Sigmoid colon (tissue), 3 donors: ENCODE measurements at regions not wholly inside any gene's neighbourhood (a gene's known extent, or its start where the extent isn't known, plus 50 kb on each side); places are given as distances from the start of the nearest gene placed in this dataset.

Source experiments
- POLR2A ChIP-seq, 2 donors: fragments of 450-650 bp; IDR thresholded peaks; one replicate each; pipeline ENCODE4 v1.6.1; 2016; ENCODE audit warnings: antibody characterized with exemption in 2 of 2, mild to moderate bottlenecking in 2 of 2, moderate library complexity in 2 of 2
- TF ChIP-seq, protein P1 (sequence below), 4 experiments: fragments of 450-650 bp in 3 of 4; fragments of 200-600 bp in 1 of 4; IDR thresholded peaks; one replicate each; pipeline ENCODE4 v1.5.1; 2016 to 2019; ENCODE audit warnings: antibody characterized with exemption in 4 of 4, mild to moderate bottlenecking in 3 of 4, moderate library complexity in 2 of 4

DNA sequence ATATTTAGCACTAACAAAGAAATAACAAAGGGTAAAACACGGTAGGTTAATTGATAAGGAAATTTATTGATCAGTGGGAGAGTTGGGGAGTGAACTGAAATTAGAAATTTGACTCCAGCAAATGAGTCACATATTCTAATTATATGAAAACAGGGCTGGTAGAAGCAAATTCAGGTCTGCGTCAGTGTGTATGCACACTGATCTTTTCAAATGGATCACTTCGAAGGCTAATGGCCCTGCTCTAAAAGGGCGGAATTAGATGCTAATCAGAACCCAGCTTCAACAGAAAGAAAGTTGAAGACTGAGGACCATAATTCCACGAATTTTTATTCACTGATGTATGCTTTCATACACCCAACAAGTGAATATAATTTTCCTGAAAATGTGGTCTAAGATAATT lies 762.4 kb upstream of the DPPA4 start:
- TF ChIP-seq, protein P1, sequence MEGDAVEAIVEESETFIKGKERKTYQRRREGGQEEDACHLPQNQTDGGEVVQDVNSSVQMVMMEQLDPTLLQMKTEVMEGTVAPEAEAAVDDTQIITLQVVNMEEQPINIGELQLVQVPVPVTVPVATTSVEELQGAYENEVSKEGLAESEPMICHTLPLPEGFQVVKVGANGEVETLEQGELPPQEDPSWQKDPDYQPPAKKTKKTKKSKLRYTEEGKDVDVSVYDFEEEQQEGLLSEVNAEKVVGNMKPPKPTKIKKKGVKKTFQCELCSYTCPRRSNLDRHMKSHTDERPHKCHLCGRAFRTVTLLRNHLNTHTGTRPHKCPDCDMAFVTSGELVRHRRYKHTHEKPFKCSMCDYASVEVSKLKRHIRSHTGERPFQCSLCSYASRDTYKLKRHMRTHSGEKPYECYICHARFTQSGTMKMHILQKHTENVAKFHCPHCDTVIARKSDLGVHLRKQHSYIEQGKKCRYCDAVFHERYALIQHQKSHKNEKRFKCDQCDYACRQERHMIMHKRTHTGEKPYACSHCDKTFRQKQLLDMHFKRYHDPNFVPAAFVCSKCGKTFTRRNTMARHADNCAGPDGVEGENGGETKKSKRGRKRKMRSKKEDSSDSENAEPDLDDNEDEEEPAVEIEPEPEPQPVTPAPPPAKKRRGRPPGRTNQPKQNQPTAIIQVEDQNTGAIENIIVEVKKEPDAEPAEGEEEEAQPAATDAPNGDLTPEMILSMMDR (IDR thresholded peaks at IDR 0.05): no peak
- TF ChIP-seq POLR2A (IDR thresholded peaks at IDR 0.05): no peak
